Natural killer cell (primary cell): ENCODE measurements at regions not wholly inside any gene's neighbourhood (a gene's known extent, or its start where the extent isn't known, plus 50 kb on each side); places are given as distances from the start of the nearest gene placed in this dataset.

Experiments
- ATAC-seq, 3 donors: fragments of 150-1000 bp in 2 of 3; fragments of 200-7000 bp in 1 of 3; cut with Tn5 transposase; 1 replicate in 1 of 3; 2 replicates in 2 of 3; pipeline ENCODE4 v1.10.0; 2021; ENCODE audit warnings: mild to moderate bottlenecking in 2 of 3, moderate library complexity in 2 of 3
- DNase-seq, 2 donors: peaks; one replicate each; pipeline versions ENCODE4 v3.0.0 to v3.0.0-alpha.2; 2013 to 2021; ENCODE audit warnings: mixed read lengths in 1 of 2
- H3K27ac ChIP-seq: one replicate; pipeline ENCODE4 v1.5.1; 2013; ENCODE audit warnings: mild to moderate bottlenecking, low read length
- H3K27me3 ChIP-seq: one replicate; pipeline ENCODE4 v1.6.1; 2013; ENCODE audit warnings: low read length; ENCODE audit not compliant: control insufficient read depth, insufficient read depth
- H3K36me3 ChIP-seq: one replicate; pipeline ENCODE4 v1.6.1; 2013; ENCODE audit warnings: low read length; ENCODE audit not compliant: control insufficient read depth, insufficient read depth
- H3K4me1 ChIP-seq: one replicate; pipeline ENCODE4 v1.6.1; 2013; ENCODE audit warnings: low read length; ENCODE audit not compliant: control insufficient read depth, insufficient read depth
- H3K4me3 ChIP-seq: one replicate; pipeline ENCODE4 v1.5.1; 2013; ENCODE audit warnings: low read length
- H3K9me3 ChIP-seq: one replicate; pipeline ENCODE4 v1.6.1; 2013; ENCODE audit warnings: low read length; ENCODE audit not compliant: control insufficient read depth, insufficient read depth
- H3K27ac Mint-ChIP-seq, 2 donors: one replicate each; pipeline ENCODE4 v1.8.0; 2022; ENCODE audit warnings: mild to moderate bottlenecking in 2 of 2, mixed read lengths in 2 of 2, moderate library complexity in 1 of 2
- H3K27me3 Mint-ChIP-seq, 2 donors: one replicate each; pipeline ENCODE4 v1.8.0; 2022; ENCODE audit warnings: low read depth in 2 of 2, mixed read lengths in 2 of 2
- H3K36me3 Mint-ChIP-seq: one replicate; pipeline ENCODE4 v1.8.0; 2022; ENCODE audit warnings: mixed read lengths
- H3K4me1 Mint-ChIP-seq, 2 donors: one replicate each; pipeline ENCODE4 v1.8.0; 2022; ENCODE audit warnings: mixed read lengths in 2 of 2
- H3K4me3 Mint-ChIP-seq: one replicate; pipeline ENCODE4 v1.8.0; 2022; ENCODE audit warnings: mild to moderate bottlenecking, moderate library complexity, mixed read lengths
- H3K9me3 Mint-ChIP-seq, 2 donors: one replicate each; pipeline ENCODE4 v1.8.0; 2022; ENCODE audit warnings: mixed read lengths in 2 of 2
- CTCF ChIP-seq: fragments of 200-600 bp; IDR thresholded peaks from one replicate; pipeline ENCODE4 v1.8.0; 2022; ENCODE audit warnings: antibody characterized with exemption
- whole genome bisulfite sequencing: methylation state at CpG from one replicate; pipeline ENCODE4 v1.1.7; 2013; ENCODE audit warnings: missing lambda C conversion rate; ENCODE audit not compliant: insufficient coverage; 5-methylcytosine and 5-hydroxymethylcytosine counted together
- intact Hi-C: fragments of 100-400 bp; cut with micrococcal nuclease; formaldehyde crosslinking; loops from one replicate; pipeline ENCODE4 v1.14.2; 2022

GRCh38 chrX:110462957-110463356 lies 104.3 kb downstream of the RTL9 start:
- Mint-ChIP-seq H3K36me3 (no peaks in the 10 kb centered on the region), H3K9me3 (no peaks in the 10 kb centered on the region), H3K27me3 (peaks cover 5 to 22% of the 10 kb centered on the region in 2 donors), H3K27ac (no peak overlapping the region), H3K4me1 (no peaks in the 10 kb centered on the region), H3K4me3 (no peak overlapping the region)
- ATAC-seq: no peak
- Histone ChIP-seq H3K4me3 (no peak overlapping the region), H3K36me3 (no peaks in the 10 kb centered on the region), H3K27me3 (no peaks in the 10 kb centered on the region), H3K9me3 (no peaks in the 10 kb centered on the region), H3K4me1 (no peaks in the 10 kb centered on the region), H3K27ac (no peak overlapping the region)
- intact Hi-C loops: no loop called here
- no peak for DNase-seq
- TF ChIP-seq CTCF: no peak

- H3K27me3 Mint-ChIP-seq: peaks cover 0 to 12% of the 10 kb centered on the region in 2 donors
- WGBS: 86% methylated on average over 2 of the region's 2 CpGs
- TF ChIP-seq CTCF: no peak
- intact Hi-C loops: no loop called here
- DNase-seq: no peak
- no peak overlapping the region for H3K27ac Mint-ChIP-seq
- H3K4me1 ChIP-seq: no peaks in the 10 kb centered on the region
- no peak overlapping the region for H3K27ac ChIP-seq
- no peaks in the 10 kb centered on the region for H3K36me3 ChIP-seq
- H3K4me3 ChIP-seq: no peak overlapping the region
- no peaks in the 10 kb centered on the region for H3K9me3 ChIP-seq
- no peaks in the 10 kb centered on the region for H3K4me1 Mint-ChIP-seq
- no peak for ATAC-seq
- no peaks in the 10 kb centered on the region for H3K36me3 Mint-ChIP-seq
- no peak overlapping the region for H3K4me3 Mint-ChIP-seq
- no peaks in the 10 kb centered on the region for H3K27me3 ChIP-seq
- H3K9me3 Mint-ChIP-seq: no peaks in the 10 kb centered on the region
Measured at GRCh38 chrX:110466790-110467189, 108.1 kb downstream of the RTL9 start.

GRCh38 chrX:110472265-110472664 lies 113.6 kb downstream of the RTL9 start:
- H3K4me3 ChIP-seq: no peak overlapping the region
- H3K4me1 ChIP-seq: no peaks in the 10 kb centered on the region
- Mint-ChIP-seq H3K4me1 (no peaks in the 10 kb centered on the region), H3K9me3 (no peaks in the 10 kb centered on the region), H3K27ac (no peak overlapping the region), H3K27me3 (peaks cover 0 to 21% of the 10 kb centered on the region in 2 donors), H3K36me3 (no peaks in the 10 kb centered on the region), H3K4me3 (no peak overlapping the region)
- no peak for TF ChIP-seq CTCF
- intact Hi-C loops: no loop called here
- DNase-seq: no peak
- H3K9me3 ChIP-seq: no peaks in the 10 kb centered on the region
- no peaks in the 10 kb centered on the region for H3K27me3 ChIP-seq
- H3K36me3 ChIP-seq: no peaks in the 10 kb centered on the region
- H3K27ac ChIP-seq: no peak overlapping the region
- ATAC-seq: no peak
- 96% methylated on average over 3 of the region's 3 CpGs for WGBS

- no peaks in the 10 kb centered on the region for H3K36me3 ChIP-seq
- intact Hi-C loops: no loop called here
- WGBS: 79% methylated on average over 5 of the region's 5 CpGs
- H3K27me3 ChIP-seq: no peaks in the 10 kb centered on the region
- Mint-ChIP-seq H3K9me3 (no peaks in the 10 kb centered on the region), H3K27me3 (peaks cover 4 to 28% of the 10 kb centered on the region in 2 donors), H3K4me1 (no peaks in the 10 kb centered on the region), H3K36me3 (no peaks in the 10 kb centered on the region), H3K27ac (no peak overlapping the region), H3K4me3 (no peak overlapping the region)
- ATAC-seq: peak in 1 of 3 donors; percentile 44
- no peaks in the 10 kb centered on the region for H3K9me3 ChIP-seq
- no peak overlapping the region for H3K4me3 ChIP-seq
- H3K27ac ChIP-seq: no peak overlapping the region
- no peak for TF ChIP-seq CTCF
- DNase-seq: no peak
- H3K4me1 ChIP-seq: no peaks in the 10 kb centered on the region
Measured at GRCh38 chrX:110477593-110478228, 119.1 kb downstream of the RTL9 start.
